ENCODE measurements at regions not wholly inside any gene's neighbourhood (a gene's known extent, or its start where the extent isn't known, plus 50 kb on each side); places are given as distances from the start of the nearest gene placed in this dataset.

GRCh38 chr17:68657166-68657565, 56.0 kb upstream of the FAM20A start:
- DNase-seq (ENCODE audit: low read depth in 1 of 2, low spot score in 1 of 2) = no peak
- in situ Hi-C loops (cut with HindIII; ENCODE audit: low pct_unique_long_range_greater_than_20kb, low sequenced_read_pairs) = no loop called here
- TF ChIP-seq JUND (IDR thresholded peaks at IDR 0.05; ENCODE audit: low read depth) = no peak

- no peak for TF ChIP-seq JUND (IDR thresholded peaks at IDR 0.05; ENCODE audit: low read depth)
- no peak for DNase-seq (ENCODE audit: low read depth in 1 of 2, low spot score in 1 of 2)
- in situ Hi-C loops (cut with HindIII; ENCODE audit: low pct_unique_long_range_greater_than_20kb, low sequenced_read_pairs) = no loop called here
Observed at GRCh38 chr17:68656666-68657065, 55.5 kb upstream of the FAM20A start.

All from T47D (cell line).